ENCODE measurements at regions not wholly inside any gene's neighbourhood (a gene's known extent, or its start where the extent isn't known, plus 50 kb on each side); places are given as distances from the start of the nearest gene placed in this dataset.

DNA sequence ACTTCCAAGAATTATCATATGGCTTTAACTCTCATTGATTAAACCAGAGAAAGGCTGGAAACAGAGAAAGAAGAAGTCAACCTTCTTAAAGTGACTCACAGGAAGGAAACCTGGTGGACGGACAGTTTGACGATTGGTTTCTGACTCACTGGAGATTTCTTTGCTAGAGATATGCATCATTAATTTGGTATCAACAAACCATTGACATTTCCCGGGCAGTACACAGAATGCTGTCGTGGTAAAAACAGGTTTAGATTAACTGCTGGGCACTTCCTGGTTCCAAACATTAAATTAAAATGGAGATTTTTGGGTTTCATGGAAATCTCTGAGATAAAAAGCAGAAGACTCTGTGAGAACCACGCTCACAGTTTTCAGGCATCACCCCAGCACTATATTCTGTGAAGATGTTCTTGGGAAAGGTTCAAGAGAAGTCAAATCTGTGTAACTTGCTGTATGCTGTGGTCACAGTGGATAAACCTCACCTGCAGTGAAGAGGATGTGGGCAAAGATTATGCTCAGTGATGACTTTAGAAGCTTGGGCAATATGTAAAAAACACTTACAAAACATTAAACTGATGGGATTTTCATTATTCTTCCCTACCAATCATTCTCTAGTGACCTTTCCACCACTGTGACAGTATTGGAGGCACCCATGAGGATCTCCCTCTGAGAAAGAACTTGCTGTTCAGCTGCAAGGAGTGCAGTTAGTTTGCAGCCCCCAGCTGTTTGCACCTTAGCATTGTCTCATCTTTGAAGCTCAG, 61.1 kb upstream of the CD44 start:
- TF ChIP-seq FOXM1 (IDR thresholded peaks at IDR 0.05; ENCODE audit: borderline replicate concordance, low read depth) = peak; percentile 78; the same call in 1 of the 2 replicates
- no peak for TF ChIP-seq REST (IDR thresholded peaks at IDR 0.05; ENCODE audit: low read depth)
- TF ChIP-seq EP300 (IDR thresholded peaks at IDR 0.05; ENCODE audit: borderline replicate concordance) = peak; percentile 83
- TF ChIP-seq TCF12 (IDR thresholded peaks at IDR 0.05; ENCODE audit: low read depth) = peak; percentile 65; the same call in 1 of the 2 replicates

DNA sequence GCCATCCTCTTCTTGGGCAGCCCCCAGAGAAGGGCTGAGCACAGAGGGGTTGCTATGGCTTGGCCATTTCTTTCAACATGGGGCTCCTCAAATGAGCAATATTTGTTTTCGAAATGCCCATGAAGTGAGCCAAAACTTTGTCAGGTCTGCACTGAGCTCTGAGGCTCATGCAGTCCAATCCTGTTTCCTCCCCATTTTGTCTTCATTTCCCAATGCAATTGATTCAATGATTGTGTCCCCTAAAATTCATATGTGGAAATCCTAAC, 60.6 kb upstream of the CD44 start:
- TF ChIP-seq CEBPB (IDR thresholded peaks at IDR 0.05) = no peak
- TF ChIP-seq, protein P1, sequence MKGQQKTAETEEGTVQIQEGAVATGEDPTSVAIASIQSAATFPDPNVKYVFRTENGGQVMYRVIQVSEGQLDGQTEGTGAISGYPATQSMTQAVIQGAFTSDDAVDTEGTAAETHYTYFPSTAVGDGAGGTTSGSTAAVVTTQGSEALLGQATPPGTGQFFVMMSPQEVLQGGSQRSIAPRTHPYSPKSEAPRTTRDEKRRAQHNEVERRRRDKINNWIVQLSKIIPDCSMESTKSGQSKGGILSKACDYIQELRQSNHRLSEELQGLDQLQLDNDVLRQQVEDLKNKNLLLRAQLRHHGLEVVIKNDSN (IDR thresholded peaks at IDR 0.05) = no peak
- TF ChIP-seq NFIC (IDR thresholded peaks at IDR 0.05) = no peak
- no peak for TF ChIP-seq CREB1 (IDR thresholded peaks at IDR 0.05; ENCODE audit: low read depth)
- no peak for TF ChIP-seq ZBTB7A (IDR thresholded peaks at IDR 0.05; ENCODE audit: low read depth)
- TF ChIP-seq RAD21 (IDR thresholded peaks at IDR 0.05; ENCODE audit: low read depth) = no peak
- no peak for TF ChIP-seq EP300 (IDR thresholded peaks at IDR 0.05; ENCODE audit: borderline replicate concordance)
- TF ChIP-seq EGR1 (IDR thresholded peaks at IDR 0.05) = no peak
- no peak for TF ChIP-seq YY1 (IDR thresholded peaks at IDR 0.05; ENCODE audit: low read depth)
- TF ChIP-seq TAF1 (IDR thresholded peaks at IDR 0.05; ENCODE audit: low read depth) = no peak
- TF ChIP-seq TEAD4 (IDR thresholded peaks at IDR 0.05) = no peak
- TF ChIP-seq, protein P2, sequence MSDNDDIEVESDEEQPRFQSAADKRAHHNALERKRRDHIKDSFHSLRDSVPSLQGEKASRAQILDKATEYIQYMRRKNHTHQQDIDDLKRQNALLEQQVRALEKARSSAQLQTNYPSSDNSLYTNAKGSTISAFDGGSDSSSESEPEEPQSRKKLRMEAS (IDR thresholded peaks at IDR 0.05) = no peak
- no peak for TF ChIP-seq TCF12 (IDR thresholded peaks at IDR 0.05; ENCODE audit: low read depth)
- TF ChIP-seq REST (IDR thresholded peaks at IDR 0.05; ENCODE audit: low read depth) = no peak

DNA sequence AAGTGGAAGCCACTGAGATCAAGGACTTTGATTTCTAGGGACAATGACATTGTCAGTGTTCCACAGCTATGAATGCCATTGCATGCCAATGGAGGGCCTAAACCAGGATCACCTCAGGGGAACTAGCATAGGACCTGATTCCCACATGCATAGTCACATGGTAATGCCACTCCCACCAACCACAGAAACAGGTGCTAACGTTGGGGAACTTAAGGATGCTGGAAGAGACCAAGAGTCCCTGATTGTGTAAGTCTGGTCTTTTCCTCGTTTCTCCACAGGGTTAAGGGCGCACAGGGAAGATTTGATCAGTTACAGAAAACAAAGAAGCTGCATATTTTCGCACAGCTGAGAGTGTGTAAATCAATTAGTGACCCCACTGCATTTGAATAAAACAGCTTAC, 59.4 kb upstream of the CD44 start:
- no peak for TF ChIP-seq CREB1 (IDR thresholded peaks at IDR 0.05; ENCODE audit: low read depth)

- peak; percentile 84 for TF ChIP-seq TEAD4 (IDR thresholded peaks at IDR 0.05)
- no peak for TF ChIP-seq REST (IDR thresholded peaks at IDR 0.05; ENCODE audit: low read depth)
- peak; percentile 41; the same call in 1 of the 2 replicates for TF ChIP-seq EGR1 (IDR thresholded peaks at IDR 0.05)
- TF ChIP-seq YY1 (IDR thresholded peaks at IDR 0.05; ENCODE audit: low read depth) = peak; percentile 39; the same call in 1 of the 2 replicates
- no peak for TF ChIP-seq TAF1 (IDR thresholded peaks at IDR 0.05; ENCODE audit: low read depth)
- peak; percentile 13; the same call in 1 of the 2 replicates for TF ChIP-seq EP300 (IDR thresholded peaks at IDR 0.05; ENCODE audit: borderline replicate concordance)
- peak; percentile 73; the same call in 1 of the 2 replicates for TF ChIP-seq ZBTB7A (IDR thresholded peaks at IDR 0.05; ENCODE audit: low read depth)
- TF ChIP-seq RAD21 (IDR thresholded peaks at IDR 0.05; ENCODE audit: low read depth) = no peak; the same call in 1 of the 2 replicates
- TF ChIP-seq TCF12 (IDR thresholded peaks at IDR 0.05; ENCODE audit: low read depth) = peak; percentile 46
- TF ChIP-seq, protein P2 (IDR thresholded peaks at IDR 0.05) = peak; percentile 88
Observed at GRCh38 chr11:35082321-35083180, 56.4 kb upstream of the CD44 start.

- TF ChIP-seq NFIC (IDR thresholded peaks at IDR 0.05) = no peak
Observed at GRCh38 chr11:35083181-35083430, 55.9 kb upstream of the CD44 start.

All from Ishikawa (cell line).